ENCODE measurements at regions not wholly inside any gene's neighbourhood (a gene's known extent, or its start where the extent isn't known, plus 50 kb on each side); places are given as distances from the start of the nearest gene placed in this dataset.
"Not testable (repeated sequence)": the region's sequence is repeated elsewhere in the genome, so short reads cannot be mapped to it uniquely, and the experiment has no call there.

GRCh38 chr6:11479296-11479695 is 58.3 kb upstream of the TMEM170B start:
- TF ChIP-seq, protein P1, sequence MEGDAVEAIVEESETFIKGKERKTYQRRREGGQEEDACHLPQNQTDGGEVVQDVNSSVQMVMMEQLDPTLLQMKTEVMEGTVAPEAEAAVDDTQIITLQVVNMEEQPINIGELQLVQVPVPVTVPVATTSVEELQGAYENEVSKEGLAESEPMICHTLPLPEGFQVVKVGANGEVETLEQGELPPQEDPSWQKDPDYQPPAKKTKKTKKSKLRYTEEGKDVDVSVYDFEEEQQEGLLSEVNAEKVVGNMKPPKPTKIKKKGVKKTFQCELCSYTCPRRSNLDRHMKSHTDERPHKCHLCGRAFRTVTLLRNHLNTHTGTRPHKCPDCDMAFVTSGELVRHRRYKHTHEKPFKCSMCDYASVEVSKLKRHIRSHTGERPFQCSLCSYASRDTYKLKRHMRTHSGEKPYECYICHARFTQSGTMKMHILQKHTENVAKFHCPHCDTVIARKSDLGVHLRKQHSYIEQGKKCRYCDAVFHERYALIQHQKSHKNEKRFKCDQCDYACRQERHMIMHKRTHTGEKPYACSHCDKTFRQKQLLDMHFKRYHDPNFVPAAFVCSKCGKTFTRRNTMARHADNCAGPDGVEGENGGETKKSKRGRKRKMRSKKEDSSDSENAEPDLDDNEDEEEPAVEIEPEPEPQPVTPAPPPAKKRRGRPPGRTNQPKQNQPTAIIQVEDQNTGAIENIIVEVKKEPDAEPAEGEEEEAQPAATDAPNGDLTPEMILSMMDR (IDR thresholded peaks at IDR 0.05) = no peak
- Histone ChIP-seq H3K4me3 (no peak overlapping the region), H3K27ac (no peak overlapping the region)
- DNase-seq (ENCODE audit: low spot score) = no peak

- Histone ChIP-seq H3K27ac (no peak overlapping the region), H3K4me3 (no peak overlapping the region)
- TF ChIP-seq, protein P1 (IDR thresholded peaks at IDR 0.05) = no peak
- no peak for DNase-seq (ENCODE audit: low spot score)
Observed at GRCh38 chr6:11478586-11478985, 59.0 kb upstream of the TMEM170B start.

DNA sequence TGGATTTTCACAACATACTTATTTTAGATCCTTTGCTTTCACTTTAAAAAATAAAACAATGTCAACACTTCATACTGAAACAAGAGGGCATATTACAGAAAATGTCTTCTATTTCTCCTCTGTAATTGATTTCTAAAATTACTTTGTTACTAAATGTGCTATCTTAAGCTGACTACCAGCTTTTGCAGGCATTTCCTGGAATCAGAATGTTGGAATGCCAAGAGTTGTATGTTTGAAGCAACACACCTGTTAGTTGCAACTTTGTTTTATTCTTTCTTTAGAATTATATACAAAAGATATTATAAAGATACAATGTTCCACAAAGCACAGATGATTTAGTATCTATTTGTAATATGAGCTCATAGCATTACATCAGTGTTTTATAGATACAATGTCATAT is 62.5 kb upstream of the TMEM170B start:
- H3K4me3 ChIP-seq = no peak overlapping the region
- TF ChIP-seq, protein P1 (IDR thresholded peaks at IDR 0.05) = no peak

DNA sequence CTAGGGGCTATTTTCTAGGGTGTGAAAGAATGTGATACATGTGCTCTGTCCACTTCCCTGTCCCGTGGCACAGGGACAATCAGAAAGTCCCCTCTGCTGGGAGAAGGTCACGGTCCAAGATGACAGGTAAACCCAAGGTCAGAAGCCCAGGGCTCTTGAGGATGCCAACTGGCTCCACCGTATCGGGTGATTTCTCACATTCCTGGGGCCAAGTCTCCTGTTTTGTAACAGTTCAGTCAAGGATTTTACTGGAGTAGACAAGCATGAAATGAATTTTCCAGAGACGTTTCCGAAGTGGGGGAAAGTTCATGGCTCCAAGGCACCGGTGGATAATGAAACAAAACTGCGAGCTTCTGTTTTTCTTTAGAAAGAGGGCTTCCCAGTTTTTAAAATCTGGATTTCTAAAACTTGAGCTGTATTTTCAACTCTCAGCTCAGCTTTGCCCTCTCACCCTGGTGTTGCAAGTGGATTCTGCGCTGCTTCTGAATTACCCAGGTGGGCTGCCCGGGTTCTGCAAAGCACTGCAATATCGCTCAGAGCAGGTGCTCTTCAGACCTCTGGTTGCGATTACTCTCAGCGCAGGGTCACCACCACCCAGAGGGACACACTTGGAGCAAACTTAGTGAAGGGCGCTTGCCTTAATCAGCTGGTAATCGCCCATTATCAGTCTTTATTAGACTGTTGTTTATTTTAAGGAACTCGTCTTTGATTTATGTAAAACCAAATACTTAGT is 64.4 kb upstream of the TMEM170B start:
- DNase-seq (ENCODE audit: low spot score) = no peak
- Histone ChIP-seq H3K4me3 (peak overlapping the region; percentile 21), H3K27ac (peak overlapping the region in 1 of 2 donors; percentile 21)
- TF ChIP-seq, protein P1 (IDR thresholded peaks at IDR 0.05) = no peak

More for the DNA sequence above, 62.5 kb upstream of the TMEM170B start:
- H3K27ac ChIP-seq = no peak overlapping the region
- DNase-seq (ENCODE audit: low spot score) = no peak

DNA sequence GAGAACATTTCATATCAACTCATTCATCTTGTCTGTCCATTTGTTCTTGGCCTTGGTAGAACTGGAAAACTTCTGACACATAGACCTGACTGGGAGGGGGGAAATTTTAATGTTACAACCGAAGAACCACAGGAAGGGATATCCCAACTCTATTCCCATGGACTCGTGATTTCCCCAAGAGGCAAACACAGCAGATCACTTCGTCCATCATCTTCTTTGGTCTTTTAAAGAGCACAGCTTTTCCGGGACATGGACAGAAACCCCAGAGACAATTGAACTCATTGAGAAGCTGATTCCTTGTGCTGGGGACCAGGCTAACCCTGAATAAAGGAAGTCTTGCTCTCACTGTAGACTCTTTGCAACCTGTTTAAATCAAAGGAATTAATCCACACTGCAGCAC is 66.3 kb upstream of the TMEM170B start:
- Histone ChIP-seq H3K4me3 (no peak overlapping the region), H3K27ac (no peak overlapping the region)
- TF ChIP-seq, protein P1 (IDR thresholded peaks at IDR 0.05) = no peak
- DNase-seq (ENCODE audit: low spot score) = no peak

- H3K27ac ChIP-seq = no peak overlapping the region
- H3K4me3 ChIP-seq = no peak overlapping the region
- TF ChIP-seq, protein P1 (IDR thresholded peaks at IDR 0.05) = no peak
- no peak for DNase-seq (ENCODE audit: low spot score)
Observed at GRCh38 chr6:11469684-11470083, 67.9 kb upstream of the TMEM170B start.

DNA sequence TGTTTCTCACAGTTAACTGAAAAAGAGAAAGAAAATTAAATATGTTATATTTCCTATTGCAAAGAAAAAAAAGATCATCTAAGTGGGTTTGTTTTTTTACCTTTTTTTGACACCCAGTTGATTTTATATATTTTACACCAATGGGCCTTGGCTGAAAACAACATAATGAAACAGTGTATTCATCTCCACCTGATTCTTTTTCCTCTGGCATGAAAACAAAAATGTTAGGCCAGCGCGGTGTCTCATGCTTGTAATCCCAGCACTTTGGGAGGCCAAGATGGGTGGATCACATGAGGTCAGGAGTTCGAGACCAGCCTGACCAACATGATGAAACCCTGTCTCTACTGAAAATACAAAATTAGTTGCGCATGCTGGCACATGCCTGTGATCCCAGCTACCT is 69.3 kb upstream of the TMEM170B start:
- not testable (repeated sequence) for H3K4me3 ChIP-seq; DNase-seq (ENCODE audit: low spot score); H3K27ac ChIP-seq

Data from coronary artery (tissue), 2 donors.